SIG-M5 treated with dmso at 0.1 percent for 504 hours (cell line): ENCODE measurements at regions not wholly inside any gene's neighbourhood (a gene's known extent, or its start where the extent isn't known, plus 50 kb on each side); places are given as distances from the start of the nearest gene placed in this dataset.

Experiments
- DNase-seq: peaks from one replicate; lab custom pipeline; 2025; ENCODE audit not compliant: unreplicated experiment; lab: John Stamatoyannopoulos, UW

GRCh38 chr16:35714665-35715064, 2255.3 kb downstream of the TP53TG3F start:
- no peak for DNase-seq

- DNase-seq, result no peak
Measured at GRCh38 chr16:35724551-35724950, 2265.1 kb downstream of the TP53TG3F start.

GRCh38 chr16:35725949-35726348, 2266.5 kb downstream of the TP53TG3F start:
- DNase-seq, result no peak

GRCh38 chr16:35730251-35730650, 2270.8 kb downstream of the TP53TG3F start:
- DNase-seq, result no peak

GRCh38 chr16:35731341-35732040, 2272.1 kb downstream of the TP53TG3F start:
- DNase-seq, result no peak

- DNase-seq, result no peak
Measured at GRCh38 chr16:35732046-35732810, 2272.8 kb downstream of the TP53TG3F start.

GRCh38 chr16:35733278-35733965, 2274.0 kb downstream of the TP53TG3F start:
- no peak for DNase-seq

- no peak for DNase-seq
Measured at GRCh38 chr16:35733971-35734702, 2274.7 kb downstream of the TP53TG3F start.

GRCh38 chr16:35734728-35735402, 2275.5 kb downstream of the TP53TG3F start:
- DNase-seq, result no peak

GRCh38 chr16:35735403-35736251, 2276.2 kb downstream of the TP53TG3F start:
- DNase-seq, result no peak

- no peak for DNase-seq
Measured at GRCh38 chr16:35736546-35736945, 2277.1 kb downstream of the TP53TG3F start.

- DNase-seq, result no peak
Measured at GRCh38 chr16:35737076-35737475, 2277.7 kb downstream of the TP53TG3F start.

GRCh38 chr16:35741546-35741945, 2282.1 kb downstream of the TP53TG3F start:
- no peak for DNase-seq

GRCh38 chr16:35743101-35743692, 2283.8 kb downstream of the TP53TG3F start:
- no peak for DNase-seq

GRCh38 chr16:35744084-35744483, 2284.7 kb downstream of the TP53TG3F start:
- DNase-seq, result no peak

GRCh38 chr16:35744726-35745125, 2285.3 kb downstream of the TP53TG3F start:
- no peak for DNase-seq

GRCh38 chr16:35745191-35745590, 2285.8 kb downstream of the TP53TG3F start:
- DNase-seq, result no peak

GRCh38 chr16:35745821-35746248, 2286.4 kb downstream of the TP53TG3F start:
- no peak for DNase-seq

- DNase-seq, result no peak
Measured at GRCh38 chr16:35746281-35746962, 2287.0 kb downstream of the TP53TG3F start.
